Vagina (tissue), 2 donors: ENCODE measurements at regions not wholly inside any gene's neighbourhood (a gene's known extent, or its start where the extent isn't known, plus 50 kb on each side); places are given as distances from the start of the nearest gene placed in this dataset.

Experiments used
- DNase-seq, 2 donors: peaks; one replicate each; pipeline ENCODE4 v3.0.0-alpha.2; 2017; ENCODE audit errors: extremely low spot score in 2 of 2
- H3K27ac ChIP-seq: fragments of 200-600 bp; sonication (generic); one replicate; pipeline ENCODE4 v1.5.1; 2019
- H3K27me3 ChIP-seq: fragments of 200-600 bp; sonication (generic); one replicate; pipeline ENCODE4 v1.5.1; 2019
- H3K36me3 ChIP-seq, 2 donors: fragments of 200-600 bp; sonication (generic); one replicate each; pipeline ENCODE4 v1.5.1; 2017 to 2019
- H3K4me1 ChIP-seq: fragments of 200-600 bp; sonication (generic); one replicate; pipeline ENCODE4 v1.5.1; 2019
- H3K4me3 ChIP-seq, 2 donors: fragments of 200-600 bp; sonication (generic); 1 replicate in 1 of 2; 2 replicates in 1 of 2; pipeline ENCODE4 v1.5.1; 2016 to 2019
- H3K9me3 ChIP-seq: fragments of 200-600 bp; sonication (generic); one replicate; pipeline ENCODE4 v1.5.1; 2019
- POLR2A ChIP-seq, 2 donors: fragments of 450-650 bp; IDR thresholded peaks; one replicate each; pipeline ENCODE4 v1.6.1; 2017; ENCODE audit warnings: antibody characterized with exemption in 2 of 2, mild to moderate bottlenecking in 2 of 2, moderate library complexity in 2 of 2
- POLR2AphosphoS5 ChIP-seq, 2 donors: sonication (generic); formaldehyde crosslinking; IDR thresholded peaks; one replicate each; pipeline ENCODE4 v1.9.0; 2017; ENCODE audit warnings: antibody characterized with exemption in 2 of 2, mild to moderate bottlenecking in 2 of 2, low read depth in 1 of 2; ENCODE audit not compliant: insufficient read depth in 1 of 2
- intact Hi-C: fragments of 100-400 bp; cut with DNase I; formaldehyde crosslinking; loops from one replicate; pipeline ENCODE4 v1.15.1; 2023
- TF ChIP-seq, protein P1 (sequence below), 3 experiments: fragments of 450-650 bp in 2 of 3; fragments of 200-600 bp in 1 of 3; sonication (generic) in 1 of 3; IDR thresholded peaks; one replicate each; pipeline ENCODE4 v1.5.1; 2017 to 2019; ENCODE audit warnings: antibody characterized with exemption in 3 of 3, mild to moderate bottlenecking in 2 of 3, moderate library complexity in 2 of 3

DNA sequence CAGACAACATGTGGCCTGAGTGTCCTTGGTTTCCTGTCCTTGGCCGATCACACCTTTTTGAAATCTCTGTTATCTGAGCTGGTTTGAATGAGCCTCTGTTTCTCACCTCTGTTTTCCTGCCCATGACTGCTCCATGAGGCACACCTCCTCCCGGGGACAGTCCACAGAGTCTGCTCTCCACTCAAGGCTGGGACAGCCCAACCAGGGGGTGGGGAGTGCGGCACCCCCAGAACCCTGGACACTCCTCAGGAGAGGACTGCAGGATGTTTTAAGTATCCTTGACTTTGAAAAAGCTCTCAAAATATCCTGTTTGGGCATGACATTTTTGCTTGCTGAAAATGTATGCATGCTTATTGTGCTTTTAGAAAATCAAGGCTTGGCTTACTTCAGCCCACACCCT lies 333.0 kb upstream of the N4BP1 start:
- Histone ChIP-seq H3K9me3 (no peaks in the 10 kb centered on the region), H3K4me1 (no peaks in the 10 kb centered on the region), H3K4me3 (no peak overlapping the region), H3K27ac (no peak overlapping the region), H3K27me3 (no peaks in the 10 kb centered on the region), H3K36me3 (no peaks in the 10 kb centered on the region)
- DNase-seq = no peak
- TF ChIP-seq, protein P1, sequence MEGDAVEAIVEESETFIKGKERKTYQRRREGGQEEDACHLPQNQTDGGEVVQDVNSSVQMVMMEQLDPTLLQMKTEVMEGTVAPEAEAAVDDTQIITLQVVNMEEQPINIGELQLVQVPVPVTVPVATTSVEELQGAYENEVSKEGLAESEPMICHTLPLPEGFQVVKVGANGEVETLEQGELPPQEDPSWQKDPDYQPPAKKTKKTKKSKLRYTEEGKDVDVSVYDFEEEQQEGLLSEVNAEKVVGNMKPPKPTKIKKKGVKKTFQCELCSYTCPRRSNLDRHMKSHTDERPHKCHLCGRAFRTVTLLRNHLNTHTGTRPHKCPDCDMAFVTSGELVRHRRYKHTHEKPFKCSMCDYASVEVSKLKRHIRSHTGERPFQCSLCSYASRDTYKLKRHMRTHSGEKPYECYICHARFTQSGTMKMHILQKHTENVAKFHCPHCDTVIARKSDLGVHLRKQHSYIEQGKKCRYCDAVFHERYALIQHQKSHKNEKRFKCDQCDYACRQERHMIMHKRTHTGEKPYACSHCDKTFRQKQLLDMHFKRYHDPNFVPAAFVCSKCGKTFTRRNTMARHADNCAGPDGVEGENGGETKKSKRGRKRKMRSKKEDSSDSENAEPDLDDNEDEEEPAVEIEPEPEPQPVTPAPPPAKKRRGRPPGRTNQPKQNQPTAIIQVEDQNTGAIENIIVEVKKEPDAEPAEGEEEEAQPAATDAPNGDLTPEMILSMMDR (IDR thresholded peaks at IDR 0.05) = no peak
- intact Hi-C loops = no loop called here

GRCh38 chr16:48936811-48937210 lies 326.8 kb upstream of the N4BP1 start:
- H3K4me1 ChIP-seq = no peaks in the 10 kb centered on the region
- H3K9me3 ChIP-seq = no peaks in the 10 kb centered on the region
- intact Hi-C loops = no loop called here
- H3K27me3 ChIP-seq = no peaks in the 10 kb centered on the region
- no peak overlapping the region for H3K4me3 ChIP-seq
- TF ChIP-seq POLR2AphosphoS5 (IDR thresholded peaks at IDR 0.05; ENCODE audit: insufficient read depth in 1 of 2, low read depth in 1 of 2) (no peak), POLR2A (IDR thresholded peaks at IDR 0.05) (no peak)
- TF ChIP-seq, protein P1 (IDR thresholded peaks at IDR 0.05) = no peak
- no peak for DNase-seq
- H3K36me3 ChIP-seq = no peaks in the 10 kb centered on the region
- no peak overlapping the region for H3K27ac ChIP-seq

DNA sequence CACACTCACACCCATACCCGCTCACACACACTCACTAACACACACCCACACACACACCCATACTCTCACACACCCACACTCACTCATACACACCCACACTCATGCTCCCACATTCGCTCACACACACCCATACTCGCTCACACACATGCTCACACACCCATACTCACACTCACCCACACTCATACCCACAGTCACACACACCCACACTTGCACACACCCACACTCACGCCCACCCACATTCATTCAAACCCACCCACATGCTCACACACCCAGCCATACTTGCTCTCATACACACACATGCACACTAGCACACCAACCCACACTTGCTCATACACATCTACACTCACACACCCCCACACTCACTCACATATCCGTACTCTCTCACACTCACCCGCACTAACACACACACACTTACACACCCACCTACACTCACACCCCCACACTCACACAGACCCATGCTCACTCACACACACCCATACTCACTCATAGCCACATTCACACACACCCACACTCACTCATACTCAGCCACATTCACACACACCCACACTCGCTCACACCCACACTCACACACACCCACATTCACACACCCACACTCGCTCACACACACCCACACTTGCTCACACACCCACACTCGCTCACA lies 322.4 kb upstream of the N4BP1 start:
- no peak for DNase-seq
- TF ChIP-seq POLR2AphosphoS5 (IDR thresholded peaks at IDR 0.05; ENCODE audit: insufficient read depth in 1 of 2, low read depth in 1 of 2) = no peak
- TF ChIP-seq POLR2A (IDR thresholded peaks at IDR 0.05) = no peak
- TF ChIP-seq, protein P1 (IDR thresholded peaks at IDR 0.05) = no peak
- Histone ChIP-seq H3K36me3 (no peaks in the 10 kb centered on the region), H3K4me1 (no peaks in the 10 kb centered on the region), H3K9me3 (no peaks in the 10 kb centered on the region), H3K4me3 (no peak overlapping the region), H3K27ac (no peak overlapping the region), H3K27me3 (no peaks in the 10 kb centered on the region)
- intact Hi-C loops = no loop called here

GRCh38 chr16:48930951-48931553 lies 321.1 kb upstream of the N4BP1 start:
- Histone ChIP-seq H3K4me1 (no peaks in the 10 kb centered on the region), H3K27me3 (no peaks in the 10 kb centered on the region), H3K27ac (no peak overlapping the region), H3K4me3 (no peak overlapping the region), H3K36me3 (no peaks in the 10 kb centered on the region), H3K9me3 (no peaks in the 10 kb centered on the region)
- TF ChIP-seq POLR2AphosphoS5 (IDR thresholded peaks at IDR 0.05; ENCODE audit: insufficient read depth in 1 of 2, low read depth in 1 of 2) (no peak), POLR2A (IDR thresholded peaks at IDR 0.05) (no peak)
- TF ChIP-seq, protein P1 (IDR thresholded peaks at IDR 0.05) = no peak
- intact Hi-C loops = no loop called here
- DNase-seq = no peak

DNA sequence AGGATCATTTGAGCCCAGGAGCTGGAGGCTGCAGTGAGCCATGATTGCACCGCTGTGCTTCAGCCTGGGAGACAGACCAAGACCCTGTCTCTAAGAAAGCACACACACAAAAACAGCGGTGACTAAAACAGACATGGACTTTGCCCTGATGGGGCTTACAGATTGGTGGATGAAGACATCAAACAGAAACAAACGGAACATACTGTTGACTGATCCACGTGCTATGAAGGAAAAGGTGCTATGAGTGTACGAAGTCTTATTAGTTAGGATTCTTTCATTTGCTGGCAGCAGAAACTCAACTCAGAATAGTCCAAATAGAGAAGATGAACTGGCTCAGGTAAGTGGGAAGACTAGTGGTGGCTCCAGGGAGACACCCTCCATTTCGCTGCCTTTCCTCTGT lies 309.8 kb upstream of the N4BP1 start:
- no peak overlapping the region for H3K4me3 ChIP-seq
- no peak for TF ChIP-seq POLR2A (IDR thresholded peaks at IDR 0.05)
- no peak for TF ChIP-seq POLR2AphosphoS5 (IDR thresholded peaks at IDR 0.05; ENCODE audit: insufficient read depth in 1 of 2, low read depth in 1 of 2)
- TF ChIP-seq, protein P1 (IDR thresholded peaks at IDR 0.05) = no peak
- no peak for DNase-seq
- no peaks in the 10 kb centered on the region for H3K9me3 ChIP-seq
- H3K27me3 ChIP-seq = no peaks in the 10 kb centered on the region
- H3K27ac ChIP-seq = no peak overlapping the region
- H3K4me1 ChIP-seq = no peaks in the 10 kb centered on the region
- H3K36me3 ChIP-seq = no peaks in the 10 kb centered on the region
- intact Hi-C loops = no loop called here
